PFSK-1 (cell line): ENCODE measurements at regions not wholly inside any gene's neighbourhood (a gene's known extent, or its start where the extent isn't known, plus 50 kb on each side); places are given as distances from the start of the nearest gene placed in this dataset.

Experiments
- FOXP2 ChIP-seq: optimal IDR thresholded peaks from 2 replicates; pipeline ENCODE3; 2011; ENCODE audit warnings: borderline replicate concordance, control low read depth, inconsistent platforms; ENCODE audit not compliant: insufficient read depth; ENCODE audit errors: extremely low read length, extremely low read depth
- POLR2AphosphoS5 ChIP-seq: IDR thresholded peaks from 2 replicates; pipeline ENCODE4 v1.6.1; 2012; ENCODE audit warnings: low read depth, mild to moderate bottlenecking, control low read depth, low read length, moderate library complexity
- SIN3A ChIP-seq: IDR thresholded peaks from 2 replicates; pipeline ENCODE4 v1.6.1; 2012; ENCODE audit warnings: mild to moderate bottlenecking, low read length, moderate library complexity, borderline replicate concordance; ENCODE audit not compliant: insufficient read depth
- TAF1 ChIP-seq: IDR thresholded peaks from 2 replicates; pipeline ENCODE4 v1.6.1; 2012; ENCODE audit warnings: low read length, control low read depth, borderline replicate concordance; ENCODE audit not compliant: insufficient read depth
- TF ChIP-seq, protein P1 (sequence below), 2 experiments: IDR thresholded peaks; 2 replicates each; pipeline versions ENCODE4 v1.6.1 to v1.8.0; 2011 to 2012; ENCODE audit warnings: low read depth in 2 of 2, low read length in 2 of 2, control low read depth in 1 of 2, inconsistent platforms in 1 of 2, mild to moderate bottlenecking in 1 of 2, moderate library complexity in 1 of 2; ENCODE audit not compliant: insufficient read depth in 1 of 2

DNA sequence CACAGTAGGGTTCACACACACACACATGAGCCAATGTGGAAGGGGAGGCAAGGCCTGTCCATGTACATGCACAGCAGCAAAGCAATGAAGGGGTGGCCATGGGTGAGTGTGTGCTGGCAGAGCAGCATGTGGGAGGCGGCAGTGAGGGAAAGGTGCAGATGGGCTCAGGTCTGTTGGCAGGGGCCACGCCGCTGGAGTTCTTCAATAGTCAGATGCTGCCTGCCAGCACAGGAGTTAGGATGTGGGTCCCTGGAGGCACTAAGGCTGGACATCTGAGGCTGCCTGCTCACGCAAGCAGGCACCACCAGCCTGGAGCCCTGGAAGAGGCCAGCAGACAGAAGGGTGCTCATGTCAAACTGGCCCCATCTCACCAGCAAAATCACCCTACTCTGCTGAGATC is 1304.9 kb downstream of the DSC3 start:
- TF ChIP-seq, protein P1, sequence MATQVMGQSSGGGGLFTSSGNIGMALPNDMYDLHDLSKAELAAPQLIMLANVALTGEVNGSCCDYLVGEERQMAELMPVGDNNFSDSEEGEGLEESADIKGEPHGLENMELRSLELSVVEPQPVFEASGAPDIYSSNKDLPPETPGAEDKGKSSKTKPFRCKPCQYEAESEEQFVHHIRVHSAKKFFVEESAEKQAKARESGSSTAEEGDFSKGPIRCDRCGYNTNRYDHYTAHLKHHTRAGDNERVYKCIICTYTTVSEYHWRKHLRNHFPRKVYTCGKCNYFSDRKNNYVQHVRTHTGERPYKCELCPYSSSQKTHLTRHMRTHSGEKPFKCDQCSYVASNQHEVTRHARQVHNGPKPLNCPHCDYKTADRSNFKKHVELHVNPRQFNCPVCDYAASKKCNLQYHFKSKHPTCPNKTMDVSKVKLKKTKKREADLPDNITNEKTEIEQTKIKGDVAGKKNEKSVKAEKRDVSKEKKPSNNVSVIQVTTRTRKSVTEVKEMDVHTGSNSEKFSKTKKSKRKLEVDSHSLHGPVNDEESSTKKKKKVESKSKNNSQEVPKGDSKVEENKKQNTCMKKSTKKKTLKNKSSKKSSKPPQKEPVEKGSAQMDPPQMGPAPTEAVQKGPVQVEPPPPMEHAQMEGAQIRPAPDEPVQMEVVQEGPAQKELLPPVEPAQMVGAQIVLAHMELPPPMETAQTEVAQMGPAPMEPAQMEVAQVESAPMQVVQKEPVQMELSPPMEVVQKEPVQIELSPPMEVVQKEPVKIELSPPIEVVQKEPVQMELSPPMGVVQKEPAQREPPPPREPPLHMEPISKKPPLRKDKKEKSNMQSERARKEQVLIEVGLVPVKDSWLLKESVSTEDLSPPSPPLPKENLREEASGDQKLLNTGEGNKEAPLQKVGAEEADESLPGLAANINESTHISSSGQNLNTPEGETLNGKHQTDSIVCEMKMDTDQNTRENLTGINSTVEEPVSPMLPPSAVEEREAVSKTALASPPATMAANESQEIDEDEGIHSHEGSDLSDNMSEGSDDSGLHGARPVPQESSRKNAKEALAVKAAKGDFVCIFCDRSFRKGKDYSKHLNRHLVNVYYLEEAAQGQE (IDR thresholded peaks at IDR 0.05; ENCODE audit: insufficient read depth in 1 of 2, low read depth in 2 of 2, low read length in 2 of 2): no peak
- TF ChIP-seq SIN3A: no peak
- no peak for TF ChIP-seq FOXP2
- no peak for TF ChIP-seq POLR2AphosphoS5
- no peak for TF ChIP-seq TAF1

DNA sequence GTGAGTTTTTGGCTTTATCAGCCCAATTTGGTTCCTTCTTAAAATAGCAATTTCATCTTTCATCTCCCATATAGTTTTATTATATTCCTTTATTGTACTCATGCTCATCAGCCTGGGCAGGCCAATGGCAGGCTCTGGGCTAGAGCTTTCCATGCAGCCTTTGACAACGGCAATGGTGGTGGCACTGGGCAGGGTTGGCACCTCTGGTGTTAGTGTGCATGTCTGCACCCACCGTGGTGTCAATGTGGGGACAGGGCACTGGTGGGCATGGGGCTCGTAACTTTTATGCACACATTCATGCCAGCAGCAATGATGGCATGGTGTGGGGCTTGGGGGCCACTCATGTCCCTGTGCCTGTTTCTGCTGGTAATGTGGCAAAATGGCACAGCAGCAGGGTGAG is 1305.4 kb downstream of the DSC3 start:
- TF ChIP-seq, protein P1 (IDR thresholded peaks at IDR 0.05; ENCODE audit: insufficient read depth in 1 of 2, low read depth in 2 of 2, low read length in 2 of 2): no peak
- no peak for TF ChIP-seq TAF1
- no peak for TF ChIP-seq SIN3A
- TF ChIP-seq FOXP2: no peak
- no peak for TF ChIP-seq POLR2AphosphoS5

DNA sequence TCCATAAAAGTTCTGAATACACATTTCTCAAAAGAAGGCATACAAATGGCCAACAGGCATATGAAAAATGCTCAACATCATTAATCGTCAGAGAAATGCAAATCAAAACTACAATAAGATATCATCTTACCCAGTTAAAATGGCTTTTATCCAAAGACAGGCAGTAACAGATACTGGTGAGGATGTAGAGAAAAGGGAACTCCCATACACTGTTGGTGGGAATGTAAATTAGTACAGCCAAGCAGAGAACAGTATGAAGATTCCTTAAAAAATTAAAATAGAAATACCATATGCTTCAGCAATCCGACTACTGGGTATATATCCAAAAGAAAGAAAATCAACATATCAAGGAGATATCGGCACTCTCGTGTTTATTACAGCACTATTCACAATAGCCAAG is 1312.5 kb downstream of the DSC3 start:
- TF ChIP-seq TAF1: no peak

DNA sequence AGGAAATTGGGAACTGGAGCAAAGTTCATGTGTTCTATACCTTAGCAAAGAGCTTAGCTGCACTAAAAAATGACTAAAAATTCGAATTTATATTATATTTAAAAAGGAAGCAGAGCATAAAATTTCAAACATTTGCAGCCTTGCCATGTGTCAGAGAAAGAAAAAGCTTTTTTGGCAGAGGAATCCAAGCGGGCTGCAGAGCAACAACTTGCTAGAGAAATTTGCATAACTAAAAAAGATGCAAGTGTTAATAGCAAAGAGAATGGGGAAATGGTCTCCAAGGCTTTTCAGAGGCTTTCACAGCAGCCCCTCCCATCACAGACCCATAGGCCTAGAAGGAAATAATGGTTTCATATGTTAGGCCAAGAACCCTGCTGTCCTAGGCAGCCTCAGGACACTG is 1315.9 kb downstream of the DSC3 start:
- TF ChIP-seq SIN3A (no peak), FOXP2 (no peak)
- TF ChIP-seq, protein P1 (IDR thresholded peaks at IDR 0.05; ENCODE audit: insufficient read depth in 1 of 2, low read depth in 2 of 2, low read length in 2 of 2): no peak

DNA sequence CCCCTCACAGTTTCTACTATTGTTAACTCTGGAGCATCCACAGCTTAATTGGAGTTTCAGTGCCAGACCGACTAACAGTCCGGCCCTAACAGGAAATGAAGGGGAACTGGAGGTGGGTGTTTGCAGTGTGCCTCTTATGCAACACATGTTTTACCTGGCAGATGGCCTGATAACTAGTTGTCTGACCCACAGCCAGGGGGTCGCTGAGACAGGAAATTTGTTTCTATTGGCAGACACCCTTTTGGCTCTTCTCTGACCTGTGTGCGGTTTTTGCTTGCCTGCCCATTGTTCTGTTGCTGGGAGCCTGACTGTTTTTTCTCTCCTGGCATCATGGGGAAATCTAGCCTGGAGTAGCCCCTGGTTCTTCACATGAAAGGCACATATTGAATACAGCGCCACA is 1329.8 kb downstream of the DSC3 start:
- TF ChIP-seq FOXP2 (no peak), SIN3A (no peak), POLR2AphosphoS5 (no peak)

DNA sequence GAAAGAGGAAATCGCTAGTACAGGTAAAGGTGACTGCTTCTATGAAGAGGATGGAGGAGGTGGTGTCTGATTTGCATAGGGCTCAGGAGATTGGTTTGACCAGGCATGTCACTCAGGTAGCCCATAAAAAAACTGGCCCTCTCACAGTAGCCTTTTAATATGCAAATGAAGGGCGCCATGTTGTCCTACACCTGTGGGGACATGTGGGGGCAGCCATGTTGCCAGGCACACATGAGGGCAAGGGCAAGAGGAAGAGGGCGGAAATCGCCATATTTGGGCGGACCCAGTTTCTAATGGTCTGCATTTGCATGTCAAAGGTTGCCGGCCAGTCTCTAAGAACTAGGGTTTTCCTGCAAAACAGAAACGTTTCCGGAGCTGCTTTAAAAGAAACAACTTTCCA is 1330.6 kb downstream of the DSC3 start:
- no peak for TF ChIP-seq FOXP2
- TF ChIP-seq TAF1: no peak
- no peak for TF ChIP-seq POLR2AphosphoS5
- TF ChIP-seq, protein P1 (IDR thresholded peaks at IDR 0.05; ENCODE audit: insufficient read depth in 1 of 2, low read depth in 2 of 2, low read length in 2 of 2): no peak
- TF ChIP-seq SIN3A: no peak
